Activated B cell treated with CpG ODN at 0.5 μM for 24 hours (primary cell): ENCODE measurements at regions not wholly inside any gene's neighbourhood (a gene's known extent, or its start where the extent isn't known, plus 50 kb on each side); places are given as distances from the start of the nearest gene placed in this dataset.

Source experiments
- ATAC-seq: fragments of 200-7000 bp; cut with Tn5 transposase; one replicate; pipeline ENCODE4 v1.10.0; 2021; ENCODE audit warnings: low read depth, mild to moderate bottlenecking, moderate library complexity
- CTCF ChIA-PET: fragments of 350-600 bp; sonication (Branson Sonifier 250); formaldehyde crosslinking; loops from one replicate; lab custom pipeline; 2021; ENCODE audit warnings: antibody characterized with exemption; lab: Charles Lee
- POLR2A ChIA-PET: fragments of 350-600 bp; sonication (Branson Sonifier 250); formaldehyde crosslinking; loops from one replicate; lab custom pipeline; 2021; ENCODE audit warnings: antibody characterized with exemption; lab: Charles Lee
- DNase-seq: peaks from one replicate; pipeline ENCODE4 v3.0.0; 2022
- H3K27ac Mint-ChIP-seq: one replicate; pipeline ENCODE4 v1.8.0; 2020; ENCODE audit warnings: mixed read lengths
- H3K27me3 Mint-ChIP-seq: one replicate; pipeline ENCODE4 v1.8.0; 2021; ENCODE audit warnings: mixed read lengths
- H3K36me3 Mint-ChIP-seq: one replicate; pipeline ENCODE4 v1.8.0; 2021; ENCODE audit warnings: low read depth, mixed read lengths
- H3K4me1 Mint-ChIP-seq: one replicate; pipeline ENCODE4 v1.8.0; 2021; ENCODE audit warnings: mixed read lengths
- H3K4me3 Mint-ChIP-seq: one replicate; pipeline ENCODE4 v1.8.0; 2020; ENCODE audit warnings: mild to moderate bottlenecking, mixed read lengths
- H3K9me3 Mint-ChIP-seq: one replicate; pipeline ENCODE4 v1.8.0; 2020; ENCODE audit warnings: mixed read lengths
- intact Hi-C: fragments of 100-400 bp; cut with micrococcal nuclease; formaldehyde crosslinking; loops from one replicate; pipeline ENCODE4 v1.15.1; 2024
- TF ChIP-seq, protein P1 (sequence below): fragments of 200-600 bp; IDR thresholded peaks from one replicate; pipeline ENCODE4 v1.8.0; 2022; ENCODE audit warnings: antibody characterized with exemption, mild to moderate bottlenecking

- TF ChIP-seq, protein P1, sequence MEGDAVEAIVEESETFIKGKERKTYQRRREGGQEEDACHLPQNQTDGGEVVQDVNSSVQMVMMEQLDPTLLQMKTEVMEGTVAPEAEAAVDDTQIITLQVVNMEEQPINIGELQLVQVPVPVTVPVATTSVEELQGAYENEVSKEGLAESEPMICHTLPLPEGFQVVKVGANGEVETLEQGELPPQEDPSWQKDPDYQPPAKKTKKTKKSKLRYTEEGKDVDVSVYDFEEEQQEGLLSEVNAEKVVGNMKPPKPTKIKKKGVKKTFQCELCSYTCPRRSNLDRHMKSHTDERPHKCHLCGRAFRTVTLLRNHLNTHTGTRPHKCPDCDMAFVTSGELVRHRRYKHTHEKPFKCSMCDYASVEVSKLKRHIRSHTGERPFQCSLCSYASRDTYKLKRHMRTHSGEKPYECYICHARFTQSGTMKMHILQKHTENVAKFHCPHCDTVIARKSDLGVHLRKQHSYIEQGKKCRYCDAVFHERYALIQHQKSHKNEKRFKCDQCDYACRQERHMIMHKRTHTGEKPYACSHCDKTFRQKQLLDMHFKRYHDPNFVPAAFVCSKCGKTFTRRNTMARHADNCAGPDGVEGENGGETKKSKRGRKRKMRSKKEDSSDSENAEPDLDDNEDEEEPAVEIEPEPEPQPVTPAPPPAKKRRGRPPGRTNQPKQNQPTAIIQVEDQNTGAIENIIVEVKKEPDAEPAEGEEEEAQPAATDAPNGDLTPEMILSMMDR, result no peak
- ChIA-PET CTCF (no interaction called here), POLR2A (no interaction called here)
- no peak overlapping the region for H3K4me3 Mint-ChIP-seq
- intact Hi-C loops, result no loop called here
- H3K9me3 Mint-ChIP-seq, result no peaks in the 10 kb centered on the region
- peaks cover 6% of the 10 kb centered on the region for H3K27me3 Mint-ChIP-seq
- no peaks in the 10 kb centered on the region for H3K36me3 Mint-ChIP-seq
- ATAC-seq (no peak), DNase-seq (no peak)
- no peaks in the 10 kb centered on the region for H3K4me1 Mint-ChIP-seq
- H3K27ac Mint-ChIP-seq, result no peak overlapping the region
Observed at GRCh38 chr1:203573730-203574129, 52.9 kb upstream of the ATP2B4 start.
